Type B pancreatic cell (in vitro differentiated cells): ENCODE measurements at regions not wholly inside any gene's neighbourhood (a gene's known extent, or its start where the extent isn't known, plus 50 kb on each side); places are given as distances from the start of the nearest gene placed in this dataset.

Experiments used
- DNase-seq: peaks from one replicate; pipeline ENCODE4 v3.0.0; 2021; ENCODE audit warnings: mixed read lengths; ENCODE audit not compliant: unreplicated experiment; ENCODE audit errors: extremely low spot score
- H3K27ac Mint-ChIP-seq: 2 replicates; pipeline ENCODE4 v1.8.0; 2021; ENCODE audit warnings: mild to moderate bottlenecking, mixed read lengths
- H3K27me3 Mint-ChIP-seq: 2 replicates; pipeline ENCODE4 v1.8.0; 2021; ENCODE audit warnings: mixed read lengths
- H3K36me3 Mint-ChIP-seq: 2 replicates; pipeline ENCODE4 v1.8.0; 2021; ENCODE audit warnings: mixed read lengths
- H3K4me1 Mint-ChIP-seq: one replicate; pipeline ENCODE4 v1.8.0; 2021; ENCODE audit warnings: mixed read lengths; ENCODE audit not compliant: unreplicated experiment
- H3K4me3 Mint-ChIP-seq: 2 replicates; pipeline ENCODE4 v1.8.0; 2021; ENCODE audit warnings: mild to moderate bottlenecking, mixed read lengths
- H3K9me3 Mint-ChIP-seq: 2 replicates; pipeline ENCODE4 v1.8.0; 2021; ENCODE audit warnings: mixed read lengths
- CTCF ChIP-seq: fragments of 200-600 bp; sonication (generic); conservative IDR thresholded peaks from 2 replicates; pipeline ENCODE4 v1.5.0; 2021; ENCODE audit warnings: antibody characterized with exemption, mild to moderate bottlenecking

GRCh38 chr2:65525616-65526231 lies 93.3 kb upstream of the SPRED2 start:
- DNase-seq = no peak
- TF ChIP-seq CTCF = no peak
- Mint-ChIP-seq H3K36me3 (no peaks in the 10 kb centered on the region), H3K27ac (no peak overlapping the region), H3K9me3 (peaks cover 7% of the 10 kb centered on the region), H3K4me1 (no peaks in the 10 kb centered on the region), H3K27me3 (peaks cover 7% of the 10 kb centered on the region), H3K4me3 (no peak overlapping the region)

GRCh38 chr2:65522922-65523321 lies 90.5 kb upstream of the SPRED2 start:
- Mint-ChIP-seq H3K4me3 (no peak overlapping the region), H3K9me3 (peaks cover 13% of the 10 kb centered on the region), H3K27me3 (peaks cover 4% of the 10 kb centered on the region)

GRCh38 chr2:65518751-65519150 lies 86.4 kb upstream of the SPRED2 start:
- H3K36me3 Mint-ChIP-seq = no peaks in the 10 kb centered on the region
- H3K27ac Mint-ChIP-seq = no peak overlapping the region
- no peaks in the 10 kb centered on the region for H3K4me1 Mint-ChIP-seq
- no peak for DNase-seq
- H3K9me3 Mint-ChIP-seq = peaks cover 6% of the 10 kb centered on the region
- H3K27me3 Mint-ChIP-seq = no peaks in the 10 kb centered on the region
- H3K4me3 Mint-ChIP-seq = no peak overlapping the region
- TF ChIP-seq CTCF = no peak

More at GRCh38 chr2:65522922-65523321, 90.5 kb upstream of the SPRED2 start:
- Mint-ChIP-seq H3K4me1 (no peaks in the 10 kb centered on the region), H3K27ac (no peak overlapping the region), H3K36me3 (no peaks in the 10 kb centered on the region)
- no peak for DNase-seq
- no peak for TF ChIP-seq CTCF

GRCh38 chr2:65514555-65515195 lies 82.3 kb upstream of the SPRED2 start:
- no peak overlapping the region for H3K27ac Mint-ChIP-seq
- H3K9me3 Mint-ChIP-seq = peaks cover 4% of the 10 kb centered on the region
- H3K4me3 Mint-ChIP-seq = no peak overlapping the region
- no peak for DNase-seq
- H3K36me3 Mint-ChIP-seq = no peaks in the 10 kb centered on the region
- H3K4me1 Mint-ChIP-seq = no peaks in the 10 kb centered on the region
- no peaks in the 10 kb centered on the region for H3K27me3 Mint-ChIP-seq
- TF ChIP-seq CTCF = no peak

- no peaks in the 10 kb centered on the region for H3K36me3 Mint-ChIP-seq
- no peak overlapping the region for H3K4me3 Mint-ChIP-seq
- H3K4me1 Mint-ChIP-seq = no peaks in the 10 kb centered on the region
- peaks cover 4% of the 10 kb centered on the region for H3K9me3 Mint-ChIP-seq
- no peak for TF ChIP-seq CTCF
- no peaks in the 10 kb centered on the region for H3K27me3 Mint-ChIP-seq
- H3K27ac Mint-ChIP-seq = no peak overlapping the region
- DNase-seq = no peak
Observed at GRCh38 chr2:65512783-65513182, 80.4 kb upstream of the SPRED2 start.
